Endothelial cell of umbilical vein (primary cell): ENCODE measurements at regions not wholly inside any gene's neighbourhood (a gene's known extent, or its start where the extent isn't known, plus 50 kb on each side); places are given as distances from the start of the nearest gene placed in this dataset.

Experiments
- BruUV-seq: library from RNA; stranded (reverse); fragments of 400-500 nt; replicated peaks from 2 replicates; lab custom pipeline; 2021; lab: Mats Ljungman, UMichigan
- CTCF ChIA-PET: fragments of 300-600, 350-600 bp; sonication (Branson Sonifier 250); formaldehyde crosslinking; loops from one replicate; lab custom pipeline; 2021; ENCODE audit warnings: antibody characterized with exemption, inconsistent platforms; lab: Charles Lee
- POLR2A ChIA-PET: fragments of 300-600, 350-600 bp; sonication (Branson Sonifier 250); formaldehyde crosslinking; loops from one replicate; lab custom pipeline; 2021; ENCODE audit warnings: antibody characterized with exemption, inconsistent platforms; lab: Charles Lee
- DNase-seq: peaks from one replicate; pipeline ENCODE4 v3.0.0-alpha.2; 2011; ENCODE audit warnings: low read depth, low spot score
- FAIRE-seq: peaks from 2 replicates; lab custom pipeline; 2011; peaks lifted over from hg19 to GRCh38; lab: Jason Lieb, UNC
- H2AFZ ChIP-seq: 2 replicates; pipeline ENCODE4 v1.6.0; 2012; ENCODE audit warnings: low read depth, low read length, control low read depth, inconsistent platforms
- H3K27ac ChIP-seq: 2 replicates; pipeline ENCODE4 v1.5.1; 2011; ENCODE audit warnings: low read depth, mild to moderate bottlenecking, control low read depth, low read length, moderate library complexity; ENCODE audit not compliant: insufficient read depth
- H3K27me3 ChIP-seq, 2 experiments: 2 replicates each; pipeline versions ENCODE4 v1.6.0 to v1.6.1; 2011; ENCODE audit warnings: low read length in 2 of 2, mixed read lengths in 1 of 2; ENCODE audit not compliant: control insufficient read depth in 2 of 2, insufficient read depth in 2 of 2
- H3K36me3 ChIP-seq, 2 experiments: 2 replicates in 1 of 2; 3 replicates in 1 of 2; pipeline ENCODE4 v1.5.1; 2011; ENCODE audit warnings: low read length in 2 of 2, mild to moderate bottlenecking in 1 of 2, moderate library complexity in 1 of 2; ENCODE audit not compliant: control insufficient read depth in 2 of 2, insufficient read depth in 2 of 2; ENCODE audit errors: extremely low read depth in 1 of 2
- H3K4me1 ChIP-seq: 3 replicates; pipeline ENCODE4 v1.5.1; 2011; ENCODE audit warnings: mild to moderate bottlenecking, low read length; ENCODE audit not compliant: control insufficient read depth, insufficient read depth; ENCODE audit errors: extremely low read depth
- H3K4me2 ChIP-seq: 2 replicates; pipeline ENCODE4 v1.6.1; 2011; ENCODE audit warnings: low read length, control low read depth, mixed read lengths; ENCODE audit not compliant: insufficient read depth
- H3K4me3 ChIP-seq, 3 experiments: fragments of 200-600 bp in 1 of 3; sonication (generic), shearing (Covaris generic) in 1 of 3; replicated peaks in 1 of 3; 2 replicates each; pipeline ENCODE4 v1.5.1; 2011 to 2016; ENCODE audit warnings: control low read depth in 3 of 3, low read length in 3 of 3, mild to moderate bottlenecking in 2 of 3, inconsistent platforms in 1 of 3, low read depth in 1 of 3, moderate library complexity in 1 of 3; ENCODE audit not compliant: insufficient read depth in 1 of 3
- H3K79me2 ChIP-seq: 2 replicates; pipeline ENCODE4 v1.6.0; 2012; ENCODE audit warnings: low read length, inconsistent platforms; ENCODE audit not compliant: control insufficient read depth, insufficient read depth
- H3K9ac ChIP-seq: replicated peaks from 2 replicates; pipeline ENCODE3; 2011; ENCODE audit warnings: low read length, control low read depth; ENCODE audit not compliant: insufficient read depth; ENCODE audit errors: extremely low read depth
- H3K9me1 ChIP-seq: replicated peaks from 3 replicates; pipeline ENCODE4 v1.6.0; 2011; ENCODE audit warnings: mild to moderate bottlenecking, low read length; ENCODE audit not compliant: control insufficient read depth, insufficient read depth; ENCODE audit errors: extremely low read depth
- H3K9me3 ChIP-seq: replicated peaks from 2 replicates; pipeline ENCODE4 v1.5.1; 2012; ENCODE audit warnings: low read length, inconsistent platforms; ENCODE audit not compliant: control insufficient read depth, insufficient read depth
- H4K20me1 ChIP-seq: replicated peaks from 2 replicates; pipeline ENCODE3; 2011; ENCODE audit warnings: mild to moderate bottlenecking, low read length; ENCODE audit not compliant: control insufficient read depth, insufficient read depth; ENCODE audit errors: extremely low read depth
- CTCF ChIP-seq, 2 donors: IDR thresholded peaks; 1 replicate in 1 of 2; 2 replicates in 1 of 2; pipeline ENCODE4 v1.5.1; 2011; ENCODE audit warnings: low read length in 2 of 2, mild to moderate bottlenecking in 2 of 2, moderate library complexity in 2 of 2, control low read depth in 1 of 2, inconsistent platforms in 1 of 2, low read depth in 1 of 2; ENCODE audit not compliant: insufficient read depth in 1 of 2; ENCODE audit errors: extremely low read depth in 1 of 2
- EZH2 ChIP-seq: IDR thresholded peaks from 2 replicates; pipeline ENCODE4 v1.6.1; 2012; ENCODE audit warnings: borderline replicate concordance, low read depth, mild to moderate bottlenecking, moderate library complexity, low read length, inconsistent platforms; ENCODE audit not compliant: severe bottlenecking
- FOS ChIP-seq: IDR thresholded peaks from 2 replicates; pipeline ENCODE4 v1.6.1; 2011; ENCODE audit warnings: mild to moderate bottlenecking, low read length, moderate library complexity, borderline replicate concordance; ENCODE audit not compliant: insufficient read depth
- GATA2 ChIP-seq: IDR thresholded peaks from 2 replicates; pipeline ENCODE4 v1.7.0; 2011; ENCODE audit warnings: low read depth, mild to moderate bottlenecking, moderate library complexity, mixed read lengths, low read length; ENCODE audit not compliant: insufficient read length, insufficient read depth
- JUN ChIP-seq: IDR thresholded peaks from 2 replicates; pipeline ENCODE4 v1.6.1; 2011; ENCODE audit warnings: borderline replicate concordance, low read depth; ENCODE audit not compliant: insufficient read length, insufficient read depth
- MAX ChIP-seq: IDR thresholded peaks from 2 replicates; pipeline ENCODE4 v1.6.1; 2011; ENCODE audit not compliant: insufficient read depth, insufficient read length
- MYC ChIP-seq: IDR thresholded peaks from one replicate; pipeline ENCODE4 v1.6.1; 2011; ENCODE audit warnings: mild to moderate bottlenecking, low read depth, low read length
- POLR2A ChIP-seq: IDR thresholded peaks from 2 replicates; pipeline ENCODE4 v1.6.1; 2012; ENCODE audit warnings: low read depth, mild to moderate bottlenecking, control low read depth, low read length
- POLR2AphosphoS5 ChIP-seq: IDR thresholded peaks from 2 replicates; pipeline ENCODE4 v1.6.1; 2012; ENCODE audit warnings: low read depth, mild to moderate bottlenecking, control low read depth, low read length, moderate library complexity; ENCODE audit not compliant: insufficient read depth
- dilution Hi-C: fragments of 300-500 bp; cut with MboI; formaldehyde crosslinking; loops from one replicate; pipeline ENCODE4 v1.15.0; 2019; ENCODE audit warnings: low sequenced_read_pairs; ENCODE audit not compliant: extremely low pct_ligation_motif_present
- intact Hi-C: fragments of 100-400 bp; cut with micrococcal nuclease; formaldehyde crosslinking; loops from one replicate; pipeline ENCODE4 v1.10.0; 2022

GRCh38 chr13:90397503-90397902 is 950.0 kb upstream of the MIR17HG start:
- Histone ChIP-seq H3K79me2 (no peaks in the 10 kb centered on the region), H3K4me3 (no peak overlapping the region), H3K9ac (no peak overlapping the region), H3K27ac (no peak overlapping the region), H3K27me3 (no peaks in the 10 kb centered on the region), H3K4me1 (no peaks in the 10 kb centered on the region), H3K9me1 (no peaks in the 10 kb centered on the region), H2AFZ (no peak overlapping the region), H3K4me2 (no peak overlapping the region), H3K36me3 (no peaks in the 10 kb centered on the region), H3K9me3 (no peaks in the 10 kb centered on the region), H4K20me1 (no peaks in the 10 kb centered on the region)
- TF ChIP-seq POLR2AphosphoS5 = no peak
- no peak for TF ChIP-seq CTCF (IDR thresholded peaks at IDR 0.05; ENCODE audit: extremely low read depth in 1 of 2, insufficient read depth in 1 of 2, low read depth in 1 of 2, low read length in 2 of 2)
- no peak for TF ChIP-seq JUN
- TF ChIP-seq FOS = no peak
- TF ChIP-seq GATA2 = no peak
- TF ChIP-seq POLR2A = no peak
- no peak for TF ChIP-seq MAX
- no peak for TF ChIP-seq MYC
- TF ChIP-seq EZH2 = no peak
- ChIA-PET POLR2A (no interaction called here), CTCF (no interaction called here)
- dilution Hi-C loops (no loop called here), intact Hi-C loops (no loop called here)
- BruUV-seq = no TSS peak
- no peak for DNase-seq
- FAIRE-seq = no peak
